PC-9 (cell line): ENCODE measurements at regions not wholly inside any gene's neighbourhood (a gene's known extent, or its start where the extent isn't known, plus 50 kb on each side); places are given as distances from the start of the nearest gene placed in this dataset.

Source experiments
- CTCF ChIP-seq: fragments of 200-600 bp; sonication (generic); conservative IDR thresholded peaks from 2 replicates; pipeline ENCODE4 v1.6.1; 2017; ENCODE audit warnings: mixed run types, antibody characterized with exemption, mild to moderate bottlenecking, moderate library complexity
- EZH2 ChIP-seq: fragments of 200-600 bp; sonication (generic); IDR thresholded peaks from 2 replicates; pipeline ENCODE4 v1.8.0; 2017; ENCODE audit warnings: antibody characterized with exemption, low read depth

GRCh38 chr20:54385746-54386145, 89.6 kb upstream of the DOK5 start:
- TF ChIP-seq CTCF (no peak), EZH2 (no peak)
